ENCODE measurements at regions not wholly inside any gene's neighbourhood (a gene's known extent, or its start where the extent isn't known, plus 50 kb on each side); places are given as distances from the start of the nearest gene placed in this dataset.

DNA sequence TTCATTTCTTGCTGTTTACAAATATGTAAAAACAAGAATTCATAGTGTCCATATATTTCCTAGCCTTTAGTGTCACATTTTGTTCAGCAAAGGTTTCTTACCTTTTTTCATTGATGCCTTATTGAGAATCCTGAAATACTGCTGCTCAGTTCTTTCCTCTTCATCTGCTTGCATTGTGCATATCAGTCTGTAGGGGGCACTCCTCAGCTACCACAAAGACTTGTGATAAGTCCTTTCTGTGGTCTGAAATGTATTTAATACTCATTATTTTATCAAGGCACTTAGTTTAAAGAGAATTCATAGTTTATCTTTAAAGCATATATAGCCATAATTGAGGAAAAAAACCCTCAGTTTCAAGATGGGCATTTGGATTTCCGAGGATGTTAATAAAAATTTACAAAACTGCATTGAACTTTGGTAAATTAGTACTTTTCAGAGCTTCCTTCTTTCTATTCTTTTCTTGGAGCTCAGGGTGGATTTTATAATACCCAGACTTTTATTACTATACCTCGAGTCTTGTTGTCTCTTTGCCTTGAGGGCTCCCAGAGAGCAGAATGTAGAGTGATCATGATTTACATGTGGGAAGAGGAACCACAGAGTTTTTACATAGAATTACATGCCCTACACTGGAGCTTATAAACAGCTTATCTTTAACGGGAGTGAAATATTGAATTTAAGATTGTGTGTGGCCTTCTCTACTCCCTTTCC, 570.1 kb downstream of the PLCL1 start:
- DNase-seq (ENCODE audit: low read depth in 4 of 4, low spot score in 3 of 4): peak; percentile 7 to 31 (median 18)

DNA sequence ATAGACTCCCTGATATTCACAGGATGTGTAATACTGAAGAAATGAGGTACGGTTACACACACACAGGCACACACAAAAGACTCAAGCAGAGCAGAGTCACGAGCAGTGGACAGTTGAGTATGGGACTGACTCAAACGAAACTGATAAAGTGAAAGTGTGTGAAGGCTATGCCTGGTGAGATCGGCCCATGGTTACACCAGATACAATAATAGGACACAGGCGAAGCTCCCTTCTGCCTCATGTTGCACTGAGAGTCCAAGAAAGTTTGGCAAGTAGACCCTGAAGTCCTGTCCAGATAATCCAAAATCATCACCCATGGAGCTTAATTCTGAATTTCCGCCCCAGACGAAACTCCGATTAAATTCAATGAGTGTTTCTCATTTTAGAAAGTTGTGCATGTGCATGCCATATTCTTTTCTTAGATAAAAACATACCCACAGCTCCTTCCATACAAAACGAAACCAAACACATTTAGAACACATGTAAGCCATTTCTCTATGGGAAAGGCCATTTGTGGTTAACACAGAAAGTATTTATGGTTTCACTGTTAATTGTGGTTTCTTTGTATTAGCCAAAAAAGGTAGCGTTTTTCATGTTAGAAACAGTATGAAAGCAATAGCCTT, 567.6 kb downstream of the PLCL1 start:
- DNase-seq (ENCODE audit: low read depth in 4 of 4, low spot score in 3 of 4): no peak

DNA sequence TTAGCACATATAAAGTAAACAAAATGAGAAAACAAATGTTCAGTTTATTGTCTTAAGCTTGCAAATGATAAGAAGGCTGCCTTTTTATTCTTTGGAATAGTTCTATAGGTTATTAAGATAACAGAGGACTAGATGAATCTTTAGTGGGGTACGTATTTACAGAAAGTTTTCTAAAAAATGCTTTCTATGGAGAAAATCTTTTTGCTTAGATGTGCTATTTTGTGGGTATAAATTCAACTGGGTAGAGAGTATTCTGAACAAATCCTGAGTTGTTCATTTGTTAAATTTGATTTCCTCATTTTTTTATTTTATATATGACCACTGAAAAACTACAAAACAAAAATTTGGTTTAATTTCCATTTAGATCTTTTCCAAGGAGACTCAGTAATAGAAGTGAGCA, 566.9 kb downstream of the PLCL1 start:
- no peak for DNase-seq (ENCODE audit: low read depth in 4 of 4, low spot score in 3 of 4)

DNA sequence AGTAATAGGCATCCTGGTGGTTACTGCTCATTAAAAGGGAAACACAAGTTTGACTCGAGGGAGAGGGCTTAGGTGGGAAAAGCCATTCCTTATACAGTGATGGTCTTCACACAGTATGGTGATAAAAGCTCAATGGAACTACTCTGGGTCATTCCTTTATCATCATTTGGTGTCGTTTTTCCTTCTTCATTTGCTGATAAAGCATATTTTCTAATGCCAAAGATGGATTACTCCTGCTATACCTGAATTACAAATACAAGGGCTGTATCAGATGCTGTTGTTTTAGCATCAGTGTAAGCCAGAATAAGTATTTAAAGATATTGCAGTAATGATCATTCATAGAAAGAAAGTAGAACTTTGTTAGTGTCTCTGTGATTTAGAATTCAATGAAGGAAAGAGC, 563.7 kb downstream of the PLCL1 start:
- no peak for DNase-seq (ENCODE audit: low read depth in 4 of 4, low spot score in 3 of 4)

DNA sequence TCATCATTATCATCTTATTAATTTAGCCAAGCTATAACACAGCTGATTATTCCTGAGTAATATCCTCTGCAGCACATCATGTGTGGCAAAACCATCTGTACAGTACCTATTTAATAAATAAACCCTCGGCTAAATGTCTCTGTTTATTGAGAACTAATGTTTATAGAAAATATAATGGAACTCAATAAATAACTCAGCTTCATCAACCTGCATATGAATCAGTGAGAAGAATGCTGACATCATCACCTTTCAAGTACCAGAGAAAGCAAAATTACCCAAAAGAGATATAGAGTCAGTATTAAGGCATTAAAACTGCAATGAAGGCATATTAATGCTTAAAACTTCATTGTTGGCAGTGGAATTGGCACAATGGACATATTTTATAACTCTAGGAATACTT, 558.3 kb downstream of the PLCL1 start:
- DNase-seq (ENCODE audit: low read depth in 4 of 4, low spot score in 3 of 4): no peak

DNA sequence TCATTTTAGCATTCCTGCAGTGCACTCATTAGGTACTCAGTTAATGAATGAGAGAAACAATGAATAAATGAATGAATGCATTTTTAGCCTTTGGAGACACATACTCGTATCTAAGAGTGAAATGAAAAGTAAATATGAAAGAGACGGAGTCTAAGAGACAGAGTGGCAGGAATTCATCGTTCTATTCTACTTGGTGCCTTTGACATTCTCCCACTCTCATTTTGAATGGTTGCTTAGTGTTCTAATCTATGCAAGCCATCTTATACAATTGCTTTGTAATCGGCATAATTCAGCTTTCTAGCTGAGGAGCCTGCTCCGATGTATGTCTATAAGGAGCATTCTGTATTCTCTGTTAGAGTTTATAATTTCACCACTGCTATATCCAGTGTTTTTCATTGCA, 554.9 kb downstream of the PLCL1 start:
- DNase-seq (ENCODE audit: low read depth in 4 of 4, low spot score in 3 of 4): no peak

DNA sequence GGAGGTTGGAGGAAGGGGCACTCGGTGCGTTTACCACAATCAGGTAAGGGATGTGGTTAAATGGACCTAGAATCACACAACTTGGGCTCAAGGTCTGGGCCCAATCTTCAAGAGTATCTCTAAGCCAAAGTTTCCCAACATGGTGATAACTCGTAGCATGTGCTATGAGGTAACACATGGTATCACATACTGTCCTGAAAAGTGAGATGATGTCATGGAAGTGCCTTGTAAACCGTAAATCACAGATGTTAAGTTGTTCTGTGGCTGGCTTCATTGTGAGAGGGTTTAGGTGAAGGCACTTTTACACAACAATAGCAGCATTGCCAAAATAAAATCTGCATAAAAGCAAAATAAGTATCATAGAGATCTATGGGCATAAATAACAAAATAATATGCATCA, 551.8 kb downstream of the PLCL1 start:
- DNase-seq (ENCODE audit: low read depth in 4 of 4, low spot score in 3 of 4): no peak

DNA sequence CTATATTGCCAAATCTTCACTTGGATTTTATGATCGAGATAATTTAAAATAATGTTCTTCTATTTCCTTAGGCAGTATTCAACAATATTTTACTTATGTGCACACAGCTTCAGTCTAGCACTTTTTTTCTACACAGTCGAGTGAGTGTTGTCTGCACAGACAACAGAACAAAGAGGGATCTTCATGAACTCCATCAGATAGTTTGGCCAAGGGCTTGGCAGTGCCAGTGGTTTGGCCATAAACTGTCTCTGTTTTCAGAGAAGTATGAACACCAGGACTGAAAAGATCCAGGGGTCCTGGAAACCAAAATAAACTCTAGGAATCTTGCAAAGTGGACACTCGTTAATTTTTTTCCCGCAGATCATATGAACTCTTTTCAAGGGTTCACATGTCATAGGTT, 547.3 kb downstream of the PLCL1 start:
- DNase-seq (ENCODE audit: low read depth in 4 of 4, low spot score in 3 of 4): no peak

DNA sequence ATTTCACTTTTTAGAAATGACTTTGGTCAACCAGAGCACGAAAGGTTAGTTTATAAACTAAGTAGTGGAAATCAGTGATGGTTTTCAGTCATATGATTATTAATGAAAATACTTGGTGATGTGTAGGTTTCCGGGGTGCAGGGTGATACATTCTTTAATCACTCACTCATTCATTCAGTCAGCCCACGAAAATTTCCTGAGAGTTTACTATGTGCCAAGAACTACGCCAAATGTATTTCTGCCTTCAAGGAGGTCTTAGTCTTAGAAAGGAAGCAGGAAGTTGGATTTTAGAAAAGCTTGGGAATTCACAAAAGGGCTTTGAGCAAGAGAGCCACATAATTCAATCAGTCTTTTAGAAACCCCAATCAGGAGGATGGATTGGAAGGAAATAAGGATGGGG, 543.6 kb downstream of the PLCL1 start:
- DNase-seq (ENCODE audit: low read depth in 4 of 4, low spot score in 3 of 4): no peak

DNA sequence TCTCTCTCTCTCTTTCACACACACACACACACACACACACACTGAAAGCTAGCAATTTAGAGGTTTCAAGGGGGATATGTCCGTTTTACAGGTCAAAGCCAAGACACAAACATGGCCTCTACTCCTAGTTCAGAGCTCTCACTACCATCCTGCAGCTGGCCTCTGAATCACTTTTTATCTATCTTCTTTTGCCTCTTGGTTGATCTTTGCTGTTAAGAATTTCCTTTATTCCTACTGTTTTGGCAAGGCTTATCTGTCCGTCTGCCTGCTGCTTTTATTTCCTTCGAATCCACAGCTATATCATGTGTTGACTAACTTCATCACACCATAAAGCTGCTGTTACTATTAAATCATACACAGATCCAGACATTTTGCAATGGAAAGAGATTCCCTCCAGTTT, 543.0 kb downstream of the PLCL1 start:
- no peak for DNase-seq (ENCODE audit: low read depth in 4 of 4, low spot score in 3 of 4)

DNA sequence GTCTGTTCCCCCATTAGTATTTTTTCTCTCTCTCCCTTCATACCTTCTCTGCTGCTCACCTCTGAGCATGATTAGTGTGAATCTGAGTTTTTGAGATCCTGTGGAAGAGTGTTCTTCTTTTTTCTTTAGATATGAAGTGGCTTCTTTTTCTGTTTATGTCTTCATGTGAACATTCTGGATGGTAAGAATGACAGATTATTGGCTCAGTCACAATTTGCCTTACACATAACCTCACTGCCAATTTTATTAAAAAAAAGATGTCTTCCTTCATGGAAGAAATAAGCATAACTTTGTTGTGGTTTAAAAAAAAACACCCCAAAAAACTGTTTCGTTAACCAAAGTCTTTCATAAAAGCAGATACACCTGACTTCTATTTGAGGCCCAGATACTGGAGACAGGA, 539.1 kb downstream of the PLCL1 start:
- no peak for DNase-seq (ENCODE audit: low read depth in 4 of 4, low spot score in 3 of 4)

DNA sequence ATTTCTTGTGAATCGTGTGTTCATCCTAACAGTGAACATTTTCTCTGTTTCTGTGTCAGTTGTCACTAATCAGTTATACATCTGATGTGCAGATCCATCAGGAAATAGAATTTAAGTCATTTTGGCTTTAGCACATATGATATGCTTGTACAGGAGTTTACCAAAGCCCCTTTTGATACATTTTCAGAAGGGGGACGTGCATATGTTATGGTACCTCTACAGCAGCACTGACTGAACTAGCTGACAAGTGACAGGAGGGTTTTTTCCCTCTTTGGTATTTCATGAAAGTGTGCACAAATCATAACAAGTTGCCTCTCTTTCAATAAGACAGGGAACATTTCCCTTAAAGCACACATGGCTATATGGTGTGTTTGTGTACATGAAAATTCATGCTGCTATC, 536.5 kb downstream of the PLCL1 start:
- no peak for DNase-seq (ENCODE audit: low read depth in 4 of 4, low spot score in 3 of 4)

DNA sequence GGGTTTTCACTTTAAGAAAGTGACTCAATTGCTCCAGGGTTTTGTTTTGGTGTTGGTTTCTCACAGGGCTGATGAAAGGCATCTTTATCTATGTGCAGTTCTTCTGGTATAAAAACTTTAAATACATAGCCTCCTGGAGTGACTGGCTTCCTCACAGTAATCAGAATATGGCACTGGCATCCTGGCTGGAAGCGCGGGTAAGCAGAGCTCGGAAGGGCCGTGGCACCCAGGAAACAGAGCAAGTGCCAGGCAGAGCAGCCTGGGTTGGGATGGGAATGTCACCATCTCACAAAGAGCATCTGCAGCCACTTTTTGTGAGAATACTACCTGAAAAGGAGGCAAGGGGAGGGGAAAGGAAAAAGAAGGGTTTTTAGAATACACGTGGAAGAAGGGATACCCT, 534.7 kb downstream of the PLCL1 start:
- no peak for DNase-seq (ENCODE audit: low read depth in 4 of 4, low spot score in 3 of 4)

DNA sequence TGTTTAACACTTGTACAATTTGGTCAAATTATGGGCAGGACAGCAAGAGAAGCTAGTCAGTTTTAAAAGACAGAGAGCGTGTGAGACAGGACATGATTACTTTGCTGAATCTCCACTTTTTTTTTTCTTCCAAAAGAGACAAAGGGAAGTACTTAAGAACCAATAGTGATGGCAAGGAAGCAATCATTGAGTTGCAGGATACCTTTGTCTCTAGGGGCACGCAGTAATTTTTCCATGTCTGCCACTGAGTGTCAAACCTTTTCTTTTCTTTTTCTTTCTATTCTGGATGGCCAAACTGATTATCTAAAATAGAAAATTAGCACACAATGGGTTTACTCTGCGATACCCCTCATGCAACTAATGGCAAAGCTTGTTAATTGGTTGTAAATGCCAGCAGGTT, 533.0 kb downstream of the PLCL1 start:
- DNase-seq (ENCODE audit: low read depth in 4 of 4, low spot score in 3 of 4): no peak

DNA sequence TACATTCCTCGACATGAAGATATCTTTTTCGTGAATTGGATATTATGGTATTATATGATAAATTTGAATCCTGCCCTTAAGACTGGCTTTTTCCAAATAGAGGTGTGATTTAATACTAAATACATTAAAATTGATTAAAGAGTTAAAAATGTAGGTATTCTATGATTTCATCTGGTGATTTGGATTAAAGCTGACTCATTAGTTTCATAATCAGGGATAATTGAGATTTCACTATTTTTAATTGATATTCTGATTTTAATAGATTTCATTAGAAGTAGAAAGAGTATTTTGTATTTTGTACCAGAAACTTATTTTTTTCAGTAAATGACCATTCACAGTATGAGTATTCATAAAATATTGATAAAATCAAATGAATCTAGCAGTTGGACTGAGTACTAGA, 524.1 kb downstream of the PLCL1 start:
- no peak for DNase-seq (ENCODE audit: low read depth in 4 of 4, low spot score in 3 of 4)

DNA sequence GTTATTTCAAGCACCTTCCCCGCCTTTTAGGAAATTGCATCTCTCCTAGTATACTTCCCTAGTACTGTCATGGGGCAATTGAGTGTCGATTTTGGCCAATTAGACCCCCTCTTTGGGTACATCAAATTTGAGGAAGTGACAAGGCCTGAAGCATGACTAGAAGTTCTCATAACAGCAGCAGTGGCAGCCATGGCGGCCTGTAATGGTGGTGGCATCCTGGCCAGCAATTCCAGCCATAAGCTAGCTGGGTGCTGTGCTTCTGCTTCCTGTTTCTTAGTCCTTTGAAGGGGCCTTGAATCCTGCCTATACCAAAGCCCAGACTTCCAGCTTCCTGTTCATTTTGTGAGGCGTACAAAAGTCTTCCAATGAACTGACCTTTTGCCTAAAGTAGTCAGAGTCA, 523.1 kb downstream of the PLCL1 start:
- no peak for DNase-seq (ENCODE audit: low read depth in 4 of 4, low spot score in 3 of 4)

DNA sequence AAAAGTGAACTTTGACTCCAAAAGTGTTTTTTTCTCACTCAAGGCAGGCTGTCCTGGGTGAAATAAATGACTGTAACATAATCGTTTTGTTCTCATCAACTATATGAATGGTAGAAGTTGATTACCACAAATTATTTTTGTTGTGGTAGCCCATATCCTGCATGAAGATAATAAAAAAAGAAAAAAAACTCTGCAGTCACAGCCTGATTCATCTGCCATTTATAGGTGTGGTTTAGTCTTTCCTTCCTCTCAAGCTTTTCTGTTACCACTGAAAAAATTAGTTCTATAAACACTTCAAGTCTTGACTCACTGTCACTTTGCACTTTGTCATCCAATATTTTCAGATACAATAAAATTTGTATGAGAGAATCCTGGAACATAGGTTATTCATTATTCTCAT, 522.0 kb downstream of the PLCL1 start:
- no peak for DNase-seq (ENCODE audit: low read depth in 4 of 4, low spot score in 3 of 4)

DNA sequence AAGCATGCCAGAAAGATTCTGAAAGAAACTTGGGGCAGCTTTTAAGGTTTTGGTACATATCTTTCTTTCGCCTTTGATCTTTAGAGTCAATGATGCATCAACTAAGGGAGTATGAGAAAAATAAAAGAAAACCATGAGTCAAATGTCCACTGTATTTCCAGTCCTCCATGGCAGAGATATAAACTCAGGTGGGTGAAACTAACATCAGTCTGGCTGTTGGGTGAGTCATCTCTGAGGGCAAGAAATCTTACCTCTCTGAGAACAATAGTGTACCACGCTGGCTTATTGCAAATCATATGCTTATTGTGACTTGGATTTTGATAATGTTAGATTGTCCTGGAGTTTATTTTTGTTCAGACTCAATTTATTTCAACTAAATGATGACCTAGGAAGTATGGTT, 521.0 kb downstream of the PLCL1 start:
- DNase-seq (ENCODE audit: low read depth in 4 of 4, low spot score in 3 of 4): no peak

DNA sequence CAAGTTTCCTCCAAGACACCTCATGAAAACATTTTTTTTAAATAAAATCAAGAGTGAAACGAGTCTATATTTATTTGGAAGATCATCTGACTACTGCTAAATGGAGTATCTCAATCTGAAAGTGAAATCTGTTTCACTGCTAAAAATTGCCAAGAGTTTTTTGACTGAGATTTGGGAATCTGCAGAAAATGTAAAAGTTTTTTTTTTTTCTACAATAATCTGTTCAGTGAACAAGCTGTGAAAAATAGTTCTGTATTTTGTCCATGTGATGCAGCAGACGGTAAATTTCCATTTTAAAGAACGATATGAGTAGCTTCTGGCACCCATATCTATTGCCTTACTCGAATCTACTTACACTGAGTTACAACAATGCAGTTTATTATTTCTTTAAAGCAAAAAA, 519.7 kb downstream of the PLCL1 start:
- DNase-seq (ENCODE audit: low read depth in 4 of 4, low spot score in 3 of 4): no peak

DNA sequence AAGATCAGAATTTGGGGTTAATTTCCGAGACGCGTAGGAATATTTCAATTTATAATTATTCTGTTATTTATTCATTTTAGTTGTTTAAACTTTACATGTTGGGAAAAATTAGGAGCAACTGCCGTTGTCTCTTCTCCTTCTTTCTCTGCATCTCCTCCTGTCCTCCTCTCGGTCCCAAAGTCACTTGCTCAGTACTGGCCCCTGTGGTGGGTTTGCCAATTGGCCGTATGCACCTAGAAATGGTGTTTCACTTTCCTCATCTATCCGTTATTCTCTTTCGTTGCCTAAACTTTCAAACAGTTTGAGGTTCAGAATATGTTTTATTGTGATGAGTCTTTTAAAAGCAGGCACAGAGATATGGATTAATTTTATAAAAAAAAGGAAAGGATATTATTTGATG, 517.9 kb downstream of the PLCL1 start:
- DNase-seq (ENCODE audit: low read depth in 4 of 4, low spot score in 3 of 4): no peak

DNA sequence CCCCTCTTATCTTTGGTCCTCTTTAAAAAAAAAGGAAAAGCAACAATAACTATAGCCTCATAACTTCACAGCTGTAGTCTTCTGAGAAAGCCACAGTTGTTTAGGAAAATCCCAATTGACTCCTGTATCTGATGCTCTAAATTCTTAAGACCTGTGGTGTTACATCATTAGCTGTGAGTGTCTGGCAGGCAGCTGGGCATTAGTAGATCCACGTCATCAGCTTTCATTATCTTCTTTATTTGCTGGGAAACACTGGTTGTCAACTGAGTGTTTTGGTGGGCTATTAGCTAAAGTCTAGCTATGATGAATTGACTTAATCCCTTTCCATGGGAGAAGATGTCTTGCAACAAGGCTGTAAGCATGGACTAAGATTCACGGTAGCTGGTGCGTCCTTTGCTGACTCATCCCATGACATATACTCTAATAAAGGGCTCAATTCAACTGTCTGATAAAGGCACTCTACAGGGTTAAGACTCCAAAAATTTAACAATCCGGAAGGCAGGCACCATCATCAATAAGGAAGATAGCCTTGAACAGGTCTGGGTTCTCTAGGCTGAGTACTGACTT, 517.2 kb downstream of the PLCL1 start:
- no peak for DNase-seq (ENCODE audit: low read depth in 4 of 4, low spot score in 3 of 4)

DNA sequence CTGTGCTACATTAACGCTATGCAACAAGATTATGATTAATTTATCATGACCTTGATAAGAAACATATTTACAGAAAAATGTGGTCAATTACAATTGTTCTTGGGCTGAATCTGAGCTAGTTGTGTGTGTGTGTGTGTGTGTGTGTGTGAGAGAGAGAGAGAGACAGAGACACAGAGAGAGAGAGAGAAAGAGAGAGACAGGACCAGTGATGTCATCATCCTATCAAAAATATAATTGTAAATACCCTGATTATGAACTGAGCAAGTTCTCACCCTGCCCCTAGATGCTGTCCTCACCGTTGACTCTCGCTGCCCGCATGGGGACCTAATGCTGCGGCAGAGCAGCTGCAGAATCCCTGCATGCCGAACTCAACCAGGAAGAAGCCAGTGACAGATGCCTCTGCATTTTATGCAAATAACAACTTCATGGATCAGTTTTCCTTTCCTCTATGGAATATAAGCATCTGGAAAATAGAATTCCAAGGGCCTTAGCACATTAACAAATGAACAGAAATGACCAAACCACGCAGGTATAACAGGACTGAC, 512.5 kb downstream of the PLCL1 start:
- DNase-seq (ENCODE audit: low read depth in 4 of 4, low spot score in 3 of 4): no peak

Data from right renal pelvis (tissue), 4 donors.